Femur (tissue), 1 donor: ENCODE measurements at regions not wholly inside any gene's neighbourhood (a gene's known extent, or its start where the extent isn't known, plus 50 kb on each side); places are given as distances from the start of the nearest gene placed in this dataset.
"Not testable (repeated sequence)": the region's sequence is repeated elsewhere in the genome, so short reads cannot be mapped to it uniquely, and the experiment has no call there.

Experiments used
- DNase-seq: peaks from one replicate; pipeline ENCODE4 v3.0.0-alpha.2; 2017

DNA sequence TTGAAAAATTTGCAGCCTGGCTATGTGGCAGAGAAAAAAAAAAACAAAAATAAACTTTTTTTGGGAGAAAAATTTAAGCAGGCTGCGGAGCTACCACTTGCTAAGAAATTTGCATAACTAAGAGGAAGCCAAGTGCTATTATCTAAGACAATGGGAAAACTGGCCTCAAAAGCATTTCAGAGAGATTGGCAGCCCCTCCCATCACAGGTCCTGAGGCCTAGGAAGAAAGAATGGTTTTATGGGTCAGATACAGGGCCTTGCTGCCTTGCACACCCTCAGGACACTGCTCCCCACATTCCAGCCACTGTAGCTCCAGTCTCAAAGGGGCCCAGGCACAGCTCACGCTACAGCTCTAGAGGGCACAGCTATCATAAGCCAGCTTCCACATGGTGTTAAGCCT lies 777.9 kb downstream of the TENT5A start:
- no peak for DNase-seq

DNA sequence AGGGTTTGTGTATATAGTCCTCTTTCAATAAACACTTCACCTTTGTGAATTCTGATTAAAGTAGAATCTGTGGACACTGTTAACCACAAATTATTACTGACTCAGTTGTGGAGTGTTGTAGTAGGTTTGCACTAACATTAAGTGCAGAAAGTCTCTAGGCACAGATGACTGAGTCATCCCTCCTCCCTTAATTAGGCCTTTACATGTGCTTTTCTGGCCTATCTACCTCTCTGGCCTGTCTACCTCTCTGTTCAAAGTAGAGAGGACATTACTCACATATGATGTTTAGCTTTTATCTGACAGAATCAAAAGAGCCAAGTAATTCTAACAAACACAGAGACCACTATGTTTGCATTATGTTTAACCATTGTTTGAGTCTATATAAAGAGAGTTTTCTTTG lies 783.0 kb downstream of the TENT5A start:
- no peak for DNase-seq

DNA sequence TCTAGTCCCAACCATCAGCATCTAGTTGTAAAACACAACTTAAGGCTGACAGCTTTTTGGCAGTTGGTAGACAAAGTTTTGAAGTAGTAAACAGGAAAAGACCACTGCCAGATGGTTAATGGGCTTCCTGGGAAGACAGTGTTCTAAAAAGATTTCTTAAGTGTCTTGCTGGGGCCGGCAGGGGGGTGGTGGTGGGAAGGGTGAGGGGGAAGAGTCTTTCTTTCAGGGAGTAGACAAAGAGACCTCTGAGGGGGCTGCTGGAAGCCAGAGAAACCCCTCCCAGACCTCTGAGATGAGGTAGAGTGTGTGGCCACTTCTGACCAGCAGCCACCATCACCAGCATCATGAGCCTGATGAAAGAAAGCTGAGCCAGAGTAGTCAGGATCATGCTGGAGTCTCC lies 784.9 kb downstream of the TENT5A start:
- no peak for DNase-seq

DNA sequence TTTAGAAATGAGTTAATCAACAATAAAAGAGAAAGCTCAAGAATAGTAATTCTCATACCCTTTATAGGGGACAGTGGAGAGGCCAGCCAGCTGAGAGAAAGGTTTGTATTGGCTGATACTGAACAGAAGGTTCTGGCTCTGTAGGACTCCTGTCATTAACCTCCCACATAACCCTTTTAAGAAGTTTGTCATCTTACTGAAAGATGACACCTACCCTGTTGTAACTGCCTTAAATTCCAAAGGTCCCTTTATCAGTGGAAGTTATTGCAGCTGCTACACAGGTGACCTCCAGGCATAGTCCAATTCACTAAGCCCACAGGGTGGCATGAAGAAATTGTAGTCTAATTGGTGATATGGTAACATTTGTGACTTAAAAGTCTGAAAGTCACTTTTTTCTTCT lies 790.1 kb downstream of the TENT5A start:
- DNase-seq: no peak

DNA sequence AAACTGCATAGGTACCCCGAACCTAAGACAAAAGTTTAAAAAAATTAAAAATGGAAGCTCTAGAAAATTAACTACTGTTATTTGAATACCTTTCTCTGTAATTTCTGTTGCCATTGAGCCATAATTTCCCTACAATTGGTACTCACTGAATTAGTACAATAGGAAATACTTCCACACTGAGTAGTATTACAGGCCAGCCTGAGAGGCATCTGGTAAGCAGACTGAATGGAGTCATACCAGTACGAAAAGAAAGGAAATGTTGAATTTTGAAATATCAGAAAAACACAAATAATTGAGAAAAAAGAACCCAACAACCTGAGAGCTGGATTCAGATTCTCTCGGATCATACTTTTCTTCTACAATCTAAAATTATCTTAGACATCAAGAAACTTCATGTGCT lies 791.3 kb downstream of the TENT5A start:
- DNase-seq: no peak

DNA sequence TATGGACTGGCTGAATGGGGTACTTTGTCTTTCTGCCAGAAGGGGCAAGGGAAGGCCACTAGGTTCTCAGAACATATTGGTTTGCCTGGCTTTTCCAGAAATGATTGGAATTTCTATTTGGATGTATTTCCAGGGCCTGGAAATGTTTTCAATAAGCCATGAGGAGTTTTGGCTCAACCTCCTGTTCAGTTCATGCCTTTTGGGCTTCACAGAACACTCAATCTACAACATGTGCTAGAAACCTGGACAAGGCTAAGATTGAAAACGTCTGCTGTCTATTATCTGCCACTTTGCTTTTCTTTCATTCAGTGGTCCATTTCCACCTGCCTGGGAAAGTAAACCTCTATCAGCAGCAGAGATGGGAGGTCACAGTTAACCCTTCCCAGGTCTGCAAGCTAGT lies 793.4 kb downstream of the TENT5A start:
- DNase-seq: no peak

DNA sequence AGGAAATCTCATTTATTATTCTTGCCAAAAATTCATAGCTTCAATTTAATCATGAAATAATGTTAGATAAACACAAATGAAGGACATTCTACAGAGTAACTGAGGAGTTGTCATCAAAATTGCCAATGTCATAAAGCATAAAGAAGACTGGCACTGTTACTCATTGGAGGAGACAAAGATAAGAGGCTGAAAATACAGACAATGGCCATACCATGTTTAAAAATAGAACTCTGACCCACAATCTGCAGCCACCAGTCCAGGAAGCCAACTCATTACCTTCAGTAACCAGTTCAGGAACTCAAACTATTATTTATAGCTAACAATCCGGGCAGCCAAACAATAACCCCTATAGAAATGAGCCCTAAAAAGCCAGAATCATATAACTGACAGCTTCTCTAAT lies 795.6 kb downstream of the TENT5A start:
- no peak for DNase-seq

DNA sequence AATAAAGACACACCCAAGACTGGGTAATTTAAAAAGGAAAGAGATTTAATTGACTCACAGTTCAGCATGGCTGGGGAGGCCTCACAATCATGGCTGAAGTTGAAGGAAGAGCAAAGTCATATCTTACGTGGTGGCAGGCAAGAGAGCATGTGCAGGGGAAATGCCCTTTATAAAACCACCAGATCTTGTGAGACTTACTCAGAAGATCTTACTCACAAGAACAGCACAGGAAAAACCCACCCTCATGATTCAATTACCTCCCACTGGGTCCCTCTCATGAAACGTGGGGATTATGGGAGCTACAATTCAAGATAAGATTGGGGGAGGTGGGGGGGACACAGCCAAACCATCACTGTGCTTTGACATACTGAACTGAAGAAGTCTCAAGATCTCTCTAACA lies 800.0 kb downstream of the TENT5A start:
- DNase-seq: not testable (repeated sequence)

DNA sequence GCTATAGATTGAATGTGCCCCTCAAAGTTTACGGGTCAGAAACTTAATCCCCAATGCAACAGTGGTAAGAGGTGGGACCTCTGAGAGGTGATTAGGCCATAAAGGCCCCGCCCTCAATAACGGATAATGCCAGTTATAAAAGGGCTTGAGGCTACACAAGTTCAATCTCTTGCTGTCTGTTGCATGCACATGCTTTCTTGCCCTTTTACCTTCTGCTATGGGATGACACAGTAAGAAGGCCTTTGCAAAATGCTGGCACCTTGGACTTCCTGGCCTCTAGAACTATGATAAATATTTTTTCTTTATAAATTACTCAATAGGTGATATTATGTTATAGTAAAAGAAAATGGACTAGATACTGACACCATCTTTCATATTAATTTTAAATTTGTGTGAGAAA lies 806.1 kb downstream of the TENT5A start:
- DNase-seq: no peak

DNA sequence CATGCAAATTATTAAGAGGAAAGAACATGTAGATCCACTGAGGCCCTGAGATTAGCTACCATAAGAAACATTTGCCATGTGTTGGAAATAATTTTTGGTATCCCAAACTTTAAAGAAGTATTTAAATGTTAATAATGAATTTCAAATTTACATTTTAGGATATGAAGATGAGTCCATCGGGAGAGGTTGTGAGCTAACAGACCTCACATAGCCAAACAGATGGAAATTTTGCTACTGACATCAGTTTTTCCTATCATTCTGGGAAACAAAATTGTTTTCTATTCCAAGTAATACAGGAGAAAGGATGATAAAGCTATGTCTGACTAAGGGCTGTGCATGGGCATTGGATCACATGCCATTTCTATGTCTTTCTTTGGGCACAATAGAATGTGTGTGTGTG lies 809.6 kb downstream of the TENT5A start:
- DNase-seq: no peak

DNA sequence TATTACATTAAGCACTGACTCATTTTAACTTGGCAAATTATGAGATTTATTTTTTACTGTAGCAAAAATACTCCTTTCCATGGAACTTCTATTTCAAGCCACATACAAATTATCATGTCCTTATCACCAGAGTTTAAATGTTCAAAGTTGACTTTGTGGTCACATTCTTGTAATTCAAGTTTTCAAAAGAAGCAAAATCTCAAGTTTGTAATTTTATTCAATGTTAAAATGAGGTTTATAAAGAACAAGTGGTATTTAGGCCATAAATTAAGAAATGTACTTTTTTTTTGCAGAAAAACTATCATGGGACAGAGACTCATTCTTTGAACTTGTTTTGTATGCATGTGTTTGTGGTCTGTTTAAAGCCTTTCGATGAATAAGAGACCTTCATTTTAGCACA lies 811.5 kb downstream of the TENT5A start:
- DNase-seq: no peak

DNA sequence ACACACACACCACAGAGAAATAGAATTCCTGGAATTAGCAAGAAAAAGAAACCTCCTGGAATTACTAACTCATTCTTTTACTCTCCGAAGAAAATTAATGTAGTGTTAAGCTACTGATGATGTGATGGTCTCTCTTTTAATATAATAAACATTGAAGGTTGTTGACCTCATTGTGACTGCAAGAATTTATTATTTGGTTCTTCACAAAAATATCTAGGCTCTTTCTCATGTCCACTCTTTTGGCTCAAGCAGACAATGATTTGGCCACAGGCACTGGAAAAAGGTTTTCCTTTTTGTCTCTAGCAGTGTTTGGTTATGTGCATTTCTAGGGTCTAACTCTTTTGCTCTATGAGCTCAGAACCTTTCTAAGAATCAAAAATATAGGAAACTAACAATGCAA lies 811.9 kb downstream of the TENT5A start:
- peak; percentile 70 for DNase-seq

DNA sequence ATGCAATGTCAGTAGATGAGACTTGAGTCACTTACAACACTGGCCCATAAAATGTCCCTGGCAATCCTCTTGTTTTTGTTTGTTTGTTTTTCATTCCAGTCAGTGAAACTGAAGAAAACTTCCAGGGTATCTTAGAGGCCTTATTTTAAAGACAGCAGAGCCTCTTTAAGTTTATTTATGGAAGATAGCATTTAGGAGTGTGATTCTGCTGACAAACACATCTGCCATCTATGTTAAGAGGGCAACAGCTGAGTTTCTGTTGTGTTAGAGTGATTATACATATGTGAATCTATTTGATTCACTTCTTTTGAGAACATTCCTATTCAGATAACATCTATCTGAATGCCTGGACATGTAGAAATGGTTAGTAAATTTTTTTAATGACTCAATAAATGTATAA lies 812.6 kb downstream of the TENT5A start:
- DNase-seq: no peak

DNA sequence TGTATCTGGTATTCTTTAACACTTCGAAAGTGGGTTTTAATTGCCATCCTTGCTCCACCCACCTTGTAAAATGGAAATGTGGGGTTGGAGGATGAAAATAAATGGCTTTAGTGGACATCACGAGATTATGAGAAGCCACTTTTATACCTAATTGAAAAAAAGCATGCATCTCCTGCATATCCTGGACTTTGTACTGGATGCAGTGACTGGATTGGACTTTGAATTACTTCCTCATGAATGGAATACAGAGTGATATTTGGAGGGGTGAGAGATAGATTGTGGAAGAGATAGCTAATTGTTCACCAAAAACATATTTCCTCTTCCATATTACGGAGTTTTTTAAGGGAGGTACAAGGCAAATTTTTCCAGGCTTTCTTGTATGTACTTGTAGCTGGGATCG lies 813.0 kb downstream of the TENT5A start:
- DNase-seq: no peak

DNA sequence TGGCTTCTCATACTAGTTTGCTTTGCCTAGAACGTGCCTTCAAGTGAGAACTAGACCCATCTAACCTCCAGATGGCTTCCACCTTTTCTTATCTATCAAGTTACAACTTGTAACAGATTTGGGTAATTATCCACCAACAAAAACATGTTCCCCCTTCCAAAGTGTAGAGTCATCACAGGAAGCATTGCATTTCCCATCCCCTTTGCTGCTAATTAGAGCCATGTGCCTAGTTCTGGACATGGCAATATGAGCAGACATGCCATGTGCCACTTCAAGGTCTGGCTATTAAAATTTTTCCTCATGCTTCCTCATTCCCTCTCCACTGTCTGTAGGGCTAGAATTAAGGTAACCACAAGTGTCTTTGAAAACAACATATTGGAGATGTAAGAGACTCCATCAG lies 814.4 kb downstream of the TENT5A start:
- no peak for DNase-seq

DNA sequence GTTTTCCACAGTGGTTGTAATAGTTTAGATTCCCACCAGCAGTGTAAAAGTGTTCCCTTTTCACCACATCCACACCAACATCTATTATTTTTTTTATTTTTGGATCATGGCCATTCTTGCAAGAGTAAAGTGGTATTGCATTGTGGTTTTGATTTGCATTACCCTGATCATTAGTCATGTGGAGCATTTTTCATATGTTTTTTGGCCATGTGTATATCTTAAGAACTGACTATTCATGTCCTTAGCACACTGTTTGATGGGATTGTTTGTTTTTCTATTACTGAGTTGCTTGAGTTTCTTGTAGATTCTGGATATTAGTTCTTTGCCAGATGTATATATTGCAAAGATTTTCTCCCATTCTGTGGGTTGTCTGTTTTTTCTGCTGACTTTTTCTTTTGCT lies 820.1 kb downstream of the TENT5A start:
- DNase-seq: no peak

DNA sequence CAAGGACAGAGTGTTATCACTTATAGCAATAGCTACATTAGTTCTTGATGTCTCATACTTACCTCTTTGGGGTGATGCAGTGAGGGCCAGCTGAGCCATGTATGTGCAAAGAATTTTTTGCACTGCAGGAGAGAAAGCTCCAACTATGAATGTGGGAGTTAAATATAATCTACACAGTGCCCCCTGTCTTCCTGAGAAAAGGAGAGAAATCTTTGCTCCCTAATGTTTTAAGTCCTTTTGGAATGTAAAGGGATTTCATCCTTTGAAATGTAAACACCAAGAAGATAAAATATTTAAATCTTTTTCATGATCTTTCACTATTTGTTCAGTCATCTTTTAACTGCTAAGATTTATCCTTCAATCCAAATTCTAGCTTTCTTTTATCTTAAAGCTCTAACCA lies 822.1 kb downstream of the TENT5A start:
- no peak for DNase-seq

DNA sequence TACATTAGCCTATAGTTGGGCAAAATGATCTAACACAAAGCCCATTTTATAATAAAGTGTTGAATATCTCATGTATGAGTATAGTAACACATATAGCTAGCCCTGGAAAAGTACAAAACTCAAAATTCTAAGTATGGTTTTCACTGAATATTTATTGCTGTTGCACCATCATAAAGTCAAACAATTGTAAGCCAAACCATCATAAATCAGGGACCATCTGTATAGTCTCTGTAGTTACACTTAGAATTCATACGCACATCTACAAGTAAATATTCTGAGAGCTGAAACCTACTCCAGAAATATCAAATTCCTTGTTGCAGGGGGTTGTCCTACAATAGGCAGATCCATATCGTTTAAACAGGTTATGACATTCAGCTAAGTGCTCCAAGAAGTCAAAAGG lies 817.3 kb downstream of the BCKDHB start:
- no peak for DNase-seq

DNA sequence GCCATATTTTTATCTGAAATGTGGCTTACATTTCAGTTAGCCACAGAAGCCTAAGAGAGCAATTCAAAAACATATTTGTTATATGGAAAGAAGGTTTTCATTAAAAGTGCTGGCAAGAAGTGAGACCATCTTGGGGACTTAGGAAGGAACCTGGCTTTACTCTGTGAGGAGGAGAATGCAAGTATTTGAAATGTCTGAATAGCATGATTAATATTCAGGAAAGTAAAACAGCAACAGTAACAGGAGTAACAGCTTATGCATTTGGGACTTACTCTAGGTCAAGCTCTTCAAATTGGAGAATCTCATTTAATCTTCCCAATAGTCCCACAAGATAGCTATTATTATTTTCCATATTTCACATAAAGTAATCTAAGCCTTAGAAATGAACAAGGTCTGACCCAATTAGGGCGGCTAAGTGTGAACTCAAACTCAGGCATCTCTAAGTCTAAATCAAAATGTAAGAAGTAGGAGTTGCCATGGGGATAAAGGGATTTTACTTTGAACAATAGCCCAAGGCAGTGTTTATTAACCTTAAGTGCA lies 816.5 kb downstream of the BCKDHB start:
- no peak for DNase-seq

DNA sequence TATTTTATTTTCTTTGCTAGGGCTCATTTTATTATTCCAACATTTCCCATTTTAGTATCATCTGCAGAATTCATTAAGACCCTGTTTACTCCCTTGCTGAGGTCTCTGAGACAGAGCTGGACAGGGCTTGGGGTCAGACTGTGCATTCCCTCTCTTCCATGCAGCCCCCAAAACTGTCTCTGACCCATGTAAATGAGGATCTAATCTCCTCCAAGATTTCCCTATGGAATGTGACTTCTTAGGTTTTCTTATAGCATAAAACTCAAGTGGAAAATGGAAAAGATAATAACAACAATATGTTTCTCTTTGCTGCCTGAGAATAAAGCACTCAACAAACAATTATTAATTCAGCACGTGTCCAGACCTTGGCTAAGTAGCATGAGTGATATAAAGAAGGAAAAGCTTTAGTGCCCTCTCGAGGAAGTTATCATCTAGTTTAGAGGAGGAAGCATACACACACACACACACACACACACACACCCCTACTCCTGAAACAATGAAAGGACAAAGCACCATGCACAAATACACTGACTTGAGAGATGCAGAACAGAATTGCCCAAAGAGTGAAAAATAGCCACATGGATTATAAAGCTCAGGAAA lies 815.5 kb downstream of the BCKDHB start:
- peak; percentile 38 for DNase-seq

DNA sequence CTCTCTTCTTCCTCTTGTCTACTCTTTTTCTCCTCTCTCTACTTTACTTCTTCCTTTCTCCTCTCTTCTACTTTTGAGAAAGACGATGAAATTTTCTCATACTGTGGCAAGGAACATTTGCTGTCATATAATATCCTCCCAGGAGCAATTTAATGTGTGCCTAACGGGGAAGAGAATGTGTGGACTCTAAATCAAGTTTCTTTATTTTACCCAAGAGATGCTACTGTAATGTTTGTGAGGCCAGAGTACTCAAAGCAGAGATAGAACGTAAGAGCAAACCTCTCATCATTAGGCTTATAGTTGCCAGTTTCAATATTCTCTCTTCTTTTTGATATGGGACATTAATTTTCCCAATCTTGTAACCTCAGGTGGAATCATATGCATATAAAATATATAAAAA lies 801.4 kb downstream of the BCKDHB start:
- DNase-seq: no peak

DNA sequence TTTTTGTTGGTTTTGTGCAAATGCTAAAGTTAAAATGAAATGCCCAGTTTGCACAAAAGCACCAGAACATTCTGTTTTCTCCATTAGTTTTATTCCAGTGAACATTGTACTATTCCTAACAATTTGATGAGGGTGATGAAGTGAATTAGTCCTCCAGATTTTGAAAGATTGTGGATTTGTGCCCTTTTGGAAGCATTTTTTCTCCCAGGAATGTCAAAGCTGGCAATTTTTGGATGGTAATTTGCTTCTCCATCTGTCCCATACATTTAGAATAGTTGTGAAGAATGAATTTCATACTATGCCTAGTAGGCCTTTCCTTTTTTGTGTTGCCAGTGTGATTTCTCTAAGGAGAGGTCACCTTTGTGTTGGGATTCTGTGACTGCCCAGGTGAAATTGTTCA lies 797.2 kb downstream of the BCKDHB start:
- DNase-seq: no peak

DNA sequence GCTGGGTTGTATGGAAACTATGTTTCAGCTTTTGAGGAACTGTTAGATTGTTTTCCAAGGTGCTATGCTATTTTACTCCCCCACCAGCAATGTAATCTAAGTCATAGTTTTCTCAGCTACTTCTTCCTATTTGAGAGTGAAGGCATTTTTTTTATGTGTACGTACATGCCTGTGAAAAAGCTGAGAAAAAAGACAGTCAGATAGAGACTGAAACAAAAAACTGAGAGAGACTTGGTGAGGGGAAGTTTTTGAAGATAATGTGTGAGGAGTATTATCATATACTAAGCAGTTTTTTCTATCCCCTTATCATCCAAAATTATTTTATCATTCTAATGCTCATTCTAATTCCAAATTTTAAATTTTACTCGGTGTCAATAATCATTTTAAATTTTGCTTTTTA lies 780.0 kb downstream of the BCKDHB start:
- DNase-seq: no peak

DNA sequence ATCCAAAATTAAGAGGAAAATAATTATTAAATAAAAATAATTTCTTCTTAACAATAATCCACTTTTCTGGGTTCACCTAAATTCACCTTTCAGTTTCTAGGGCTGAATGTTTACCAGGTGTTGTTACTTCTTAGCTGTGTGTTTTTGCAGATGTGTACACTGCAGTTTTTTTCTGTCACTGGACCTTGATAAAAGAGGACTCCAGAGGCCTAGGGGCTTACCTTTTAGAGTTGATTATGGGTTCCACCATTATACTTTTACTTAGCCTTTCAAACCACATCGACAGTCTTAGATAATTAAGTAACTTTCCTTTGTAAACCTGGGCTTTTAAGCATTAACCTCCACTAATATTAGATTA lies 766.5 kb downstream of the BCKDHB start:
- DNase-seq: no peak

DNA sequence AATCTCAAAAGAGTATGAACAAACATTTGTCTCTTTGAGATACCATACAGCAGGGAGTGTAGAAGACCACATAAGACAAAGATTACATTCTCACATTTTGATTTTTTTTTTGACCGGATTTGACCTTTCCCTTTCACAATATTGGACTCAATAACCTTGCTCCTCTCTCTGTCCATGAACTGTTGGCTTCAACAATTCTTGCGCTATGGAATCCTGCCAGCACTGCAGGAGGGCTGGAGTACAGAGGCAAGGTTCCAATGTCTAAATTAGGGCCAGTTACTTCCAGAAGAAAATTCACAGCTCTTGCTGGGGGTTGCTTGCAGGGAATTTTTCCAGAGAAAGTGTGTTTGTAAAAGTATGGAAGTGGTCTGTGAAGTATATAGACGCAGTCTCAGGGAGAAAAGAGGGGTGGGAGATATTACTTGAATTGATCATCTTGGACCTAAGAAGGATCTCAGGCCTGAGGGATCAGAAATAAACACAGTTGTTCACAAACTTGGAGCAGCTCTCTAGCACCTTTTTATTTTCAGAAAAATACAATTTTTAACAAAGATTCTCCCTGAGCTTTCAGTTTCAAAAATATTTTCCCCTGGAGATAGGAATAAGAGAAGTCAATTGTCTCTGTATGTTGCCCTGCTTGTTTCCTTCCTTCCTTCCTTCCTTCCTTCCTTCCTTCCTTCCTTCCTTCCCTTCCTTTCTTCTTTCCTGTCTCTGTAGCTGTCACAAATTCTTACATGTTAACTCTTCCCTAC lies 765.9 kb downstream of the BCKDHB start:
- DNase-seq: peak; percentile 55
